SK-N-MC (cell line): ENCODE measurements at regions not wholly inside any gene's neighbourhood (a gene's known extent, or its start where the extent isn't known, plus 50 kb on each side); places are given as distances from the start of the nearest gene placed in this dataset.

Source experiments
- EZH2 ChIP-seq: fragments of 200-600 bp; sonication (generic); IDR thresholded peaks from one replicate; pipeline ENCODE4 v1.6.1; 2017; ENCODE audit warnings: antibody characterized with exemption
- POLR2AphosphoS5 ChIP-seq: IDR thresholded peaks from 2 replicates; pipeline ENCODE4 v1.6.1; 2012; ENCODE audit warnings: mild to moderate bottlenecking, low read depth, low read length, borderline replicate concordance

DNA sequence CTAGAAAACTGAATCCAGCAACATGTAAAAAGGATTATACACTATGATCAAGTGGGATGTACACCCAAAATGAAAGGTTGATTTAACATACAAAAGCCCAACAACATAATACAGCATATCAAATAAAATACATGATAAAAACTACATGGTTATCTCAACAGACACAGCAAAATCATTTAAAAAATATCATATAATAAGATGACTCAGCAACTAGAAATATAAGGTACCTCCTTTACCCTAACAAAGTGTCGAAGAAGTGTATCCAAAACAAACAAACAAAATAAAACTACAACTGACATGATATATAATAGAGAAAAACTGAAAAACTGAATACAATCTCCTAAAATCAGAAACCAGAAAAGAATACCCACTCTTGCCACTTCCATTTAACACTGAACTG, 969.1 kb downstream of the AMY1C start:
- TF ChIP-seq EZH2 (no peak), POLR2AphosphoS5 (no peak)
